PC-3 (cell line): ENCODE measurements at regions not wholly inside any gene's neighbourhood (a gene's known extent, or its start where the extent isn't known, plus 50 kb on each side); places are given as distances from the start of the nearest gene placed in this dataset.
A peak's percentile ranks its signal among the peaks of the same experiment; 100 is the strongest.

Experiments used
- ATAC-seq: fragments of 200-7000 bp; cut with Tn5 transposase; 2 replicates; pipeline ENCODE4 v1.9.1; 2020; ENCODE audit warnings: mild to moderate bottlenecking, moderate library complexity
- BruUV-seq: library from RNA; stranded (reverse); fragments of 400-500 nt; replicated peaks from 2 replicates; lab custom pipeline; 2021; lab: Mats Ljungman, UMichigan
- CTCF ChIA-PET: fragments of 300-600 bp; sonication (Branson Sonifier 250); formaldehyde crosslinking; loops from one replicate; lab custom pipeline; 2022; ENCODE audit warnings: antibody characterized with exemption; lab: Charles Lee
- POLR2A ChIA-PET: fragments of 300-600 bp; sonication (Branson Sonifier 250); formaldehyde crosslinking; loops from one replicate; lab custom pipeline; 2022; ENCODE audit warnings: antibody characterized with exemption; ENCODE audit not compliant: unreplicated experiment; lab: Charles Lee
- DNase-seq: peaks from one replicate; pipeline ENCODE4 v3.0.0-alpha.2; 2015
- H2AFZ ChIP-seq: fragments of 300-600 bp; sonication (generic); 2 replicates; pipeline ENCODE4 v1.6.0; 2016; ENCODE audit warnings: antibody characterized with exemption, low read length
- H3F3A ChIP-seq: fragments of 300-600 bp; sonication (generic); one replicate; pipeline ENCODE4 v1.6.0; 2017; ENCODE audit warnings: antibody characterized with exemption, low read length, control low read depth, mild to moderate bottlenecking; ENCODE audit not compliant: unreplicated experiment
- H3K27ac ChIP-seq: fragments of 300-600 bp; sonication (generic); 2 replicates; pipeline ENCODE4 v1.5.1; 2016; ENCODE audit warnings: mild to moderate bottlenecking, low read length
- H3K27me3 ChIP-seq: fragments of 300-600 bp; sonication (generic); 2 replicates; pipeline ENCODE4 v1.6.1; 2016; ENCODE audit warnings: low read length, mixed read lengths
- H3K36me3 ChIP-seq: fragments of 300-600 bp; sonication (generic); 2 replicates; pipeline ENCODE4 v1.6.1; 2016; ENCODE audit warnings: low read depth, mixed run types, low read length, mixed read lengths
- H3K4me1 ChIP-seq: fragments of 300-600 bp; sonication (generic); 2 replicates; pipeline ENCODE4 v1.5.1; 2016; ENCODE audit warnings: low read length; ENCODE audit not compliant: insufficient read depth
- H3K4me2 ChIP-seq: fragments of 300-600 bp; sonication (generic); 2 replicates; pipeline ENCODE4 v1.6.0; 2016; ENCODE audit warnings: low read length
- H3K4me3 ChIP-seq: fragments of 300-600 bp; sonication (generic); 2 replicates; pipeline ENCODE4 v1.5.1; 2016; ENCODE audit warnings: mild to moderate bottlenecking, low read length, mixed read lengths
- H3K79me2 ChIP-seq: fragments of 300-600 bp; sonication (generic); 2 replicates; pipeline ENCODE4 v1.6.1; 2017; ENCODE audit warnings: low read length, mixed read lengths
- H3K9ac ChIP-seq: fragments of 300-600 bp; sonication (generic); 2 replicates; pipeline ENCODE4 v1.6.0; 2016; ENCODE audit warnings: mild to moderate bottlenecking, low read length
- H3K9me2 ChIP-seq: fragments of 300-600 bp; sonication (generic); replicated peaks from 2 replicates; pipeline ENCODE4 v1.6.1; 2016; ENCODE audit warnings: mixed run types, low read length, mixed read lengths
- H3K9me3 ChIP-seq: fragments of 300-600 bp; sonication (generic); 2 replicates; pipeline ENCODE4 v1.6.1; 2016; ENCODE audit warnings: low read length, mixed read lengths
- H4K20me1 ChIP-seq: fragments of 300-600 bp; sonication (generic); 2 replicates; pipeline ENCODE4 v1.6.1; 2016; ENCODE audit warnings: low read length, mixed read lengths
- EZH2 ChIP-seq: fragments of 300-600 bp; sonication (generic); IDR thresholded peaks from one replicate; pipeline ENCODE4 v1.6.1; 2017; ENCODE audit warnings: antibody characterized with exemption, mild to moderate bottlenecking, low read length; ENCODE audit not compliant: unreplicated experiment
- EZH2phosphoT487 ChIP-seq: fragments of 300-600 bp; sonication (generic); IDR thresholded peaks from 2 replicates; pipeline ENCODE4 v1.6.1; 2018; ENCODE audit warnings: mild to moderate bottlenecking, antibody characterized with exemption, low read length, borderline replicate concordance
- intact Hi-C: fragments of 100-400 bp; cut with micrococcal nuclease; formaldehyde crosslinking; loops from 2 replicates; pipeline ENCODE4 v1.9.0; 2023
- TF ChIP-seq, protein P1 (sequence below): fragments of 300-600 bp; sonication (generic); conservative IDR thresholded peaks from 2 replicates; pipeline ENCODE4 v1.5.1; 2017; ENCODE audit warnings: antibody characterized with exemption, low read depth, mild to moderate bottlenecking, low read length

DNA sequence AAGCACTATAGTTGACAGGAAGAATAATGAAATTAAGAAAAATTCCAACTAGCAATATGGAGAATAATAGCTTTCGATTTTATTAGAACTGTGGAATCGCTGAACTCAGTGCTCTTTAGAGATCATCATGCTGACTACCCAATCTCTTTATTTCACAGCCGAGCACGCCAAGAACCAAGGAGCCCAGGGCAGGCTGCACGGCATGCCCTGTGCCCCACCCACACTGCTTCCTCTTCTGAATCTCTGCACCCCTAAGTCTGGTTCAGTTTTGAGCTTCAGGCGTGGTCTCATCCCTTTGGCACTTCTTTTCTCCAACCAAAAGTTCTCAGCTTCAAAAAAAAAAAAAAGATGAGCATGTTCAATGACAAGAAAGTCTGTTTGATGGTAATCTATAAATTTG, 92.4 kb upstream of the ZNF800 start:
- no peaks in the 10 kb centered on the region for H3K9me2 ChIP-seq
- POLR2A ChIA-PET: no interaction called here
- no peak overlapping the region for H2AFZ ChIP-seq
- H3K4me3 ChIP-seq: no peak overlapping the region
- TF ChIP-seq EZH2 (no peak), EZH2phosphoT487 (no peak)
- TF ChIP-seq, protein P1, sequence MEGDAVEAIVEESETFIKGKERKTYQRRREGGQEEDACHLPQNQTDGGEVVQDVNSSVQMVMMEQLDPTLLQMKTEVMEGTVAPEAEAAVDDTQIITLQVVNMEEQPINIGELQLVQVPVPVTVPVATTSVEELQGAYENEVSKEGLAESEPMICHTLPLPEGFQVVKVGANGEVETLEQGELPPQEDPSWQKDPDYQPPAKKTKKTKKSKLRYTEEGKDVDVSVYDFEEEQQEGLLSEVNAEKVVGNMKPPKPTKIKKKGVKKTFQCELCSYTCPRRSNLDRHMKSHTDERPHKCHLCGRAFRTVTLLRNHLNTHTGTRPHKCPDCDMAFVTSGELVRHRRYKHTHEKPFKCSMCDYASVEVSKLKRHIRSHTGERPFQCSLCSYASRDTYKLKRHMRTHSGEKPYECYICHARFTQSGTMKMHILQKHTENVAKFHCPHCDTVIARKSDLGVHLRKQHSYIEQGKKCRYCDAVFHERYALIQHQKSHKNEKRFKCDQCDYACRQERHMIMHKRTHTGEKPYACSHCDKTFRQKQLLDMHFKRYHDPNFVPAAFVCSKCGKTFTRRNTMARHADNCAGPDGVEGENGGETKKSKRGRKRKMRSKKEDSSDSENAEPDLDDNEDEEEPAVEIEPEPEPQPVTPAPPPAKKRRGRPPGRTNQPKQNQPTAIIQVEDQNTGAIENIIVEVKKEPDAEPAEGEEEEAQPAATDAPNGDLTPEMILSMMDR: no peak
- DNase-seq (no peak), ATAC-seq (no peak)
- H3K79me2 ChIP-seq: no peaks in the 10 kb centered on the region
- no peak overlapping the region for H3K9ac ChIP-seq
- no TSS peak for BruUV-seq
- CTCF ChIA-PET: interaction anchor here (0.6 kb wide), 2 partner anchors 104 to 262 kb away, joined by 3 to 6 read pairs; no protein-coding TSS in a partner anchor
- H3K27me3 ChIP-seq: peaks cover 6% of the 10 kb centered on the region; the same call in 1 of the 2 replicates
- no peak overlapping the region for H3K4me2 ChIP-seq
- H3K27ac ChIP-seq: no peak overlapping the region
- no peaks in the 10 kb centered on the region for H3K4me1 ChIP-seq
- H3K36me3 ChIP-seq: no peaks in the 10 kb centered on the region
- H3K9me3 ChIP-seq: no peaks in the 10 kb centered on the region
- H3F3A ChIP-seq: no peaks in the 10 kb centered on the region
- intact Hi-C loops: no loop called here
- no peaks in the 10 kb centered on the region for H4K20me1 ChIP-seq

DNA sequence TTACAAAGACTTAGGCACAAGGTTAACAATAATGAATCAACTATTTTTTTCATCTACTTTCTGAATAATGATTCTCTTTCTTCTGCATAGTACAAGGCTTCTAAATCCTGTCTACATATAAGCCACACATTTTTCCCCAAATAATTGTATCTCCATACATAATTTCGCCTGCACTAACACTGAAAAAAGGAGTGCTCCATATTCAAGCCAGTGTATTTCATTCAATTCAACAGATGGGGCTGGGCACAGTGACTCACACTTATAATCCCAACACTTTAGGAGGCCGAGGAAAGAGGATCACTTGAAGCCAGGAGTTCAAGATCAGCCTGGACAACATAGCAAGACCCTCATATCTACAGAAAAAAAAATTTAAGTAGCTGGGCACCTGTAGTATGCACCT, 86.0 kb upstream of the ZNF800 start:
- DNase-seq (no peak), ATAC-seq (no peak)
- Histone ChIP-seq H3K9me2 (no peaks in the 10 kb centered on the region), H4K20me1 (no peaks in the 10 kb centered on the region), H3K36me3 (no peaks in the 10 kb centered on the region), H3K4me3 (no peak overlapping the region), H3K4me1 (peaks cover 12% of the 10 kb centered on the region; the same call in 1 of the 2 replicates), H3K27ac (no peak overlapping the region), H3K9me3 (no peaks in the 10 kb centered on the region), H3K79me2 (no peaks in the 10 kb centered on the region), H2AFZ (no peak overlapping the region), H3F3A (no peaks in the 10 kb centered on the region), H3K4me2 (no peak overlapping the region), H3K9ac (no peak overlapping the region), H3K27me3 (peaks cover 9% of the 10 kb centered on the region)
- intact Hi-C loops: no loop called here
- BruUV-seq: no TSS peak
- TF ChIP-seq, protein P1: no peak
- TF ChIP-seq EZH2 (no peak), EZH2phosphoT487 (no peak)
- ChIA-PET CTCF (no interaction called here), POLR2A (no interaction called here)

DNA sequence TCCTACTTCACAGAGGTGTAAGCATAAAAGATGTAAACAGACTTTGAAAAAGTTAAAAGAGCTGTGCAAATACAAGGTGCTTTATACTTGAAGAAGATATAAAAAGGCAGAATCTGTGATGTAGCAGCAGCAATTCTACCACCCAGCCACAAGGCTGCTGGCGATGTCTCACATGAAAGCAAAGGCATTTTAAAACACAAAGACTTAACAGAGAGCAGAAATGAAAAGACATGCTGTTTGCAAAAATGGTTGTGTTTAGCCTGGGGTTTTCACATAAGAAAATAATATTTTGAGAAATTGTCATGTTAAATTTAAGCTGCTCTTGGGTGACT, 85.5 kb upstream of the ZNF800 start:
- Histone ChIP-seq H3F3A (no peaks in the 10 kb centered on the region), H3K27ac (no peak overlapping the region), H4K20me1 (no peaks in the 10 kb centered on the region), H3K27me3 (peaks cover 9% of the 10 kb centered on the region), H3K79me2 (no peaks in the 10 kb centered on the region), H3K9me2 (no peaks in the 10 kb centered on the region), H2AFZ (peak overlapping the region; percentile 54; the same call in 1 of the 2 replicates), H3K36me3 (no peaks in the 10 kb centered on the region), H3K9ac (no peak overlapping the region), H3K4me2 (peak overlapping the region; percentile 41), H3K4me1 (peaks cover 12% of the 10 kb centered on the region; the same call in 1 of the 2 replicates), H3K9me3 (no peaks in the 10 kb centered on the region), H3K4me3 (no peak overlapping the region)
- intact Hi-C loops: no loop called here
- ATAC-seq (no peak), DNase-seq (peak; percentile 4)
- POLR2A ChIA-PET: no interaction called here
- TF ChIP-seq EZH2phosphoT487 (no peak), EZH2 (no peak)
- TF ChIP-seq, protein P1: no peak; the same call in 1 of the 2 replicates
- no TSS peak for BruUV-seq
- CTCF ChIA-PET: no interaction called here
